K562 (cell line): ENCODE measurements at regions not wholly inside any gene's neighbourhood (a gene's known extent, or its start where the extent isn't known, plus 50 kb on each side); places are given as distances from the start of the nearest gene placed in this dataset.
"Not testable (repeated sequence)": the region's sequence is repeated elsewhere in the genome, so short reads cannot be mapped to it uniquely, and the experiment has no call there.

Source experiments
- CBX8 ChIP-seq: fragments of 200-600 bp; sonication (generic); IDR thresholded peaks from 2 replicates; pipeline ENCODE4 v1.6.1; 2012; ENCODE audit warnings: borderline replicate concordance, mixed run types, low read depth, mild to moderate bottlenecking, moderate library complexity, mixed read lengths, low read length, control low read depth, inconsistent platforms; ENCODE audit not compliant: poor library complexity, severe bottlenecking; ENCODE audit errors: extremely low read depth
- CTCF ChIP-seq, 3 experiments: IDR thresholded peaks in 2 of 3; conservative IDR thresholded peaks in 1 of 3; 2 replicates each; pipeline ENCODE4 v1.5.1; 2011 to 2012; ENCODE audit warnings: low read length in 3 of 3, mild to moderate bottlenecking in 3 of 3, control low read depth in 2 of 3, improper control_type of control experiment in 1 of 3, inconsistent platforms in 1 of 3, low read depth in 1 of 3, mixed read lengths in 1 of 3, moderate library complexity in 1 of 3; ENCODE audit not compliant: insufficient read depth in 2 of 3
- EP300 ChIP-seq: IDR thresholded peaks from 2 replicates; pipeline ENCODE4 v1.6.1; 2012; ENCODE audit warnings: low read length, improper control_type of control experiment
- HMG20B ChIP-seq: fragments of 250-450 bp; sonication (Bioruptor Pico); IDR thresholded peaks from 2 replicates; pipeline ENCODE4 v1.5.0; 2021; ENCODE audit warnings: mild to moderate bottlenecking
- SP2 ChIP-seq: IDR thresholded peaks from 2 replicates; pipeline ENCODE4 v1.6.1; 2011; ENCODE audit warnings: mild to moderate bottlenecking, low read depth, low read length, moderate library complexity; ENCODE audit not compliant: poor library complexity, severe bottlenecking; ENCODE audit errors: extremely low read depth
- YY1 ChIP-seq, 3 experiments: IDR thresholded peaks; 2 replicates each; pipeline ENCODE4 v1.6.1; 2011; ENCODE audit warnings: low read length in 2 of 3, mild to moderate bottlenecking in 2 of 3, moderate library complexity in 2 of 3, borderline replicate concordance in 1 of 3, control low read depth in 1 of 3, low read depth in 1 of 3; ENCODE audit not compliant: insufficient read depth in 3 of 3, insufficient replicate concordance in 2 of 3, control insufficient read depth in 1 of 3, insufficient read length in 1 of 3; ENCODE audit errors: extremely low read depth in 1 of 3
- ZNF263 ChIP-seq: sonication (generic); formaldehyde crosslinking; IDR thresholded peaks from 2 replicates; pipeline ENCODE4 v1.8.0; 2022; ENCODE audit warnings: mild to moderate bottlenecking, missing genetic modification reagents, borderline replicate concordance
- ZNF766 ChIP-seq: fragments of 200-800 bp; sonication (Bioruptor generic); conservative IDR thresholded peaks from 2 replicates; pipeline ENCODE4 v1.6.1; 2016; ENCODE audit warnings: missing genetic modification characterization, missing compliant biosample characterization

DNA sequence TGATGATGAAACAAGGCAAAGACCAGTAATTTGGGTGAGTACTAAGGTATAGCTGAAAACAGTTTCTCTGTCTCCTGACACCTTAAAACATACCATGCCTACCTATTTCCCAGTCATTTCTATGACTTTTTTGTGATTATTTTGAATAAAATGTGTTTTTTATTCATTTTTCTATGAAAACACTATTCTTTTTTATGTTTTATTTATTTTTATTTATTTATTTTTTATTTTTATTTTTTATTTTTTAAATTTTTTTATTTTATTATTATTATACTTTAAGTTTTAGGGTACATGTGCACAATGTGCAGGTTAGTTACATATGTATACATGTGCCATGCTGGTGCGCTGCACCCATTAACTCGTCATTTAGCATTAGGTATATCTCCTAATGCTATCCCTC, 576.8 kb upstream of the TLE4 start:
- TF ChIP-seq CTCF (IDR thresholded peaks at IDR 0.05 in 2 of 3, conservative IDR thresholded peaks at IDR 0.05 in 1 of 3; ENCODE audit: insufficient read depth in 2 of 3, low read depth in 1 of 3, low read length in 3 of 3); ZNF263; EP300; HMG20B (CRISPR knock-in tag); SP2; CBX8; ZNF766; YY1 (IDR thresholded peaks at IDR 0.05; ENCODE audit: borderline replicate concordance in 1 of 3, control insufficient read depth in 1 of 3, extremely low read depth in 1 of 3, insufficient read depth in 3 of 3, insufficient read length in 1 of 3, insufficient replicate concordance in 2 of 3, low read depth in 1 of 3, low read length in 2 of 3): not testable (repeated sequence)
